ENCODE measurements at regions not wholly inside any gene's neighbourhood (a gene's known extent, or its start where the extent isn't known, plus 50 kb on each side); places are given as distances from the start of the nearest gene placed in this dataset.

DNA sequence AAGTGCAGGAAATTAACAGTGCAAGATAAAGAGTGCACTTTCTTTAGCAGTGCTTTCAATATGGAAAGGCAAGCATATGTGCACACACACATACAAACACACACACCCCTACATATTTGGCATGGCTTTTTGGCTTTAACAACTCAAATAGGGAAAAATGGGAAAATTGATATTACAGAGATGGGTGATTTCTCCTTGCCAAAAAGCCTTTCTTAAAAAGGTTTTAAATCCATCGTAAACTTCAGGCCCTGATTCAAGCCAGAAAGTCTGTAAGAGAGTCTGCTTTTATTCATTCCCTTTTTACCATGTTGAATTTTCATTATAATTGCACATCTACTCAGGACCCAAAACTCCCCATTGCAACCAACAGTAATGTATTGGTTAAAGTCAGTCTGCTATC, 612.0 kb upstream of the ACTRT1 start:
- H3K9me3 ChIP-seq (ENCODE audit: control insufficient read depth, low read length) = no peaks in the 10 kb centered on the region
- H3K4me1 ChIP-seq = no peaks in the 10 kb centered on the region
- TF ChIP-seq, protein P1, sequence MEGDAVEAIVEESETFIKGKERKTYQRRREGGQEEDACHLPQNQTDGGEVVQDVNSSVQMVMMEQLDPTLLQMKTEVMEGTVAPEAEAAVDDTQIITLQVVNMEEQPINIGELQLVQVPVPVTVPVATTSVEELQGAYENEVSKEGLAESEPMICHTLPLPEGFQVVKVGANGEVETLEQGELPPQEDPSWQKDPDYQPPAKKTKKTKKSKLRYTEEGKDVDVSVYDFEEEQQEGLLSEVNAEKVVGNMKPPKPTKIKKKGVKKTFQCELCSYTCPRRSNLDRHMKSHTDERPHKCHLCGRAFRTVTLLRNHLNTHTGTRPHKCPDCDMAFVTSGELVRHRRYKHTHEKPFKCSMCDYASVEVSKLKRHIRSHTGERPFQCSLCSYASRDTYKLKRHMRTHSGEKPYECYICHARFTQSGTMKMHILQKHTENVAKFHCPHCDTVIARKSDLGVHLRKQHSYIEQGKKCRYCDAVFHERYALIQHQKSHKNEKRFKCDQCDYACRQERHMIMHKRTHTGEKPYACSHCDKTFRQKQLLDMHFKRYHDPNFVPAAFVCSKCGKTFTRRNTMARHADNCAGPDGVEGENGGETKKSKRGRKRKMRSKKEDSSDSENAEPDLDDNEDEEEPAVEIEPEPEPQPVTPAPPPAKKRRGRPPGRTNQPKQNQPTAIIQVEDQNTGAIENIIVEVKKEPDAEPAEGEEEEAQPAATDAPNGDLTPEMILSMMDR (IDR thresholded peaks at IDR 0.05) = no peak
- no peaks in the 10 kb centered on the region for H3K27me3 ChIP-seq (ENCODE audit: control insufficient read depth, insufficient read depth, low read length)
- H3K27ac ChIP-seq = no peak overlapping the region
- H3K79me2 ChIP-seq = no peaks in the 10 kb centered on the region
- no peaks in the 10 kb centered on the region for H3K36me3 ChIP-seq (ENCODE audit: control insufficient read depth, insufficient read depth, low read length)
- no peak overlapping the region for H2AFZ ChIP-seq
- no peak overlapping the region for H3K4me2 ChIP-seq (ENCODE audit: low read length)
- no peak overlapping the region for H3K4me3 ChIP-seq (ENCODE audit: low read depth, low read length)
- no peak overlapping the region for H3K9ac ChIP-seq

DNA sequence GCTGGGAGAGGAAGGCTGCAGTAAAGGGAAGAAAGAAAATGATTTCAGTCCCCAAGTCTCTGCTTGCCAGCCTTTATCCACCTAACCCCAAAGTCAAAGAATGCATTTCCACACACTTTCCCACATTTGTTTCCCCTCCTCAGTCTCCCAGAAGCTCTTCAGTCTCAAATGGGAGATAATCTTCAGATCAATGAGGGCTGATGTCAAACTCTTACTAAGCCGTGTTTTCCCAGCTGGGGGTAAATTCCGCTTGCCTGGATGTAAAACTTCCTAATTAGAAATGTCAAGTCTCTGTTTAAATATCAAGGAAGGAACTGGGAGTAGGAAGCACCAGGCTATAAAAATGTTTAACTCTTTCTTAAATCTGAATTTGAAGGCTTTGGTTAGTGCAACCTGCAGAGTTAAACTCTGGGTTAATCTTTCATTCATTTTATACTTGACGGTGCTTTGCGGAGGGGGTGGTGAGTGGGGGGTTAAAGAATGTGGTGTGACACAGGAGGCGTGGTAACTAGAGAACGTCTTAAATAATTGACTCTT, 601.4 kb upstream of the ACTRT1 start:
- Histone ChIP-seq H3K4me3 (ENCODE audit: low read depth, low read length) (no peak overlapping the region), H3K9me3 (ENCODE audit: control insufficient read depth, low read length) (no peaks in the 10 kb centered on the region), H2AFZ (no peak overlapping the region), H3K27ac (no peak overlapping the region), H3K27me3 (ENCODE audit: control insufficient read depth, insufficient read depth, low read length) (no peaks in the 10 kb centered on the region), H3K4me1 (no peaks in the 10 kb centered on the region), H3K9ac (no peak overlapping the region), H3K36me3 (ENCODE audit: control insufficient read depth, insufficient read depth, low read length) (no peaks in the 10 kb centered on the region), H3K4me2 (ENCODE audit: low read length) (no peak overlapping the region), H3K79me2 (no peaks in the 10 kb centered on the region)
- TF ChIP-seq, protein P1 (IDR thresholded peaks at IDR 0.05) = no peak

DNA sequence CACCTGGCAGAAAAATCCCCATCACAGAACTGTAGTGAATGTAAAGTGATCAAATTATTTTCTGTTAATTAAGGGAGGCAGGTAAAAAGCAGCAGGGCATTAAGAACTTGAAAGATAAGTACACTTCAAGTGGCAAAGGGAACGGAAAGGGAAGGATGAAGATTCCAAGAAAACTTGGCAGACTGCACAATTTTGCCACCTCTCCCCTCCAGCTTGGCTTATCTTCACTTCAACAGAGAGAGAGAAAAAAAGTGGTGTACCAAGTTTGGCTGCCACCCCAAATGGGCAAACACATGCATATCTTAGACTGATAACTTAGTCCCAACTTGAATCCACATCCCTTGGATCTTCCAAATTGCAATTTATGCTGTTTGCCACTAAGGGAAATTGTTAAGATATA, 598.1 kb upstream of the ACTRT1 start:
- Histone ChIP-seq H3K79me2 (no peaks in the 10 kb centered on the region), H2AFZ (no peak overlapping the region), H3K4me1 (no peaks in the 10 kb centered on the region), H3K27me3 (ENCODE audit: control insufficient read depth, insufficient read depth, low read length) (no peaks in the 10 kb centered on the region), H3K4me3 (ENCODE audit: low read depth, low read length) (no peak overlapping the region), H3K4me2 (ENCODE audit: low read length) (no peak overlapping the region), H3K27ac (no peak overlapping the region), H3K9ac (no peak overlapping the region), H3K36me3 (ENCODE audit: control insufficient read depth, insufficient read depth, low read length) (no peaks in the 10 kb centered on the region), H3K9me3 (ENCODE audit: control insufficient read depth, low read length) (no peaks in the 10 kb centered on the region)
- TF ChIP-seq, protein P1 (IDR thresholded peaks at IDR 0.05) = no peak

DNA sequence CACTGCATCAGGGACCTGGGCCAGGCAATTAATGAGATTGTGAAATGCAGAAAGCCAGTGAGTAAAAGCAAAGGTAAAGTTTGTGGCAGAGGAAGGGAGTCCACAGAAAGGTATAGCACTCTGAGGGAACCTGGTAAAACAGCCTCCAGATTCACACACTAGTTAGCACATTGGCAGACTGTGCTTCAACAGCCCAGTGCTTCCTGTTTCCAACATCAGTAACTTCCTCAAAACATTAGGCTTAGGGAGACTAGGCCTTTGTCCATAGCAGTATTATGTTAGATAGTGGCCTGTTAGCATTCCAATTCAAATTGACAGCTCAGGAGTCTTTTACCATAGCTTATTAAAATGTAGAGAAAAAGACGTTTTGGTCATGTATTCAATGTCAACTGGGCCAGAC, 582.6 kb upstream of the ACTRT1 start:
- H3K79me2 ChIP-seq = no peaks in the 10 kb centered on the region
- no peaks in the 10 kb centered on the region for H3K27me3 ChIP-seq (ENCODE audit: control insufficient read depth, insufficient read depth, low read length)
- H3K4me1 ChIP-seq = no peaks in the 10 kb centered on the region
- H3K36me3 ChIP-seq (ENCODE audit: control insufficient read depth, insufficient read depth, low read length) = no peaks in the 10 kb centered on the region
- TF ChIP-seq, protein P1 (IDR thresholded peaks at IDR 0.05) = no peak
- no peak overlapping the region for H3K4me3 ChIP-seq (ENCODE audit: low read depth, low read length)
- no peak overlapping the region for H3K4me2 ChIP-seq (ENCODE audit: low read length)
- no peaks in the 10 kb centered on the region for H3K9me3 ChIP-seq (ENCODE audit: control insufficient read depth, low read length)
- H3K27ac ChIP-seq = no peak overlapping the region
- H3K9ac ChIP-seq = no peak overlapping the region
- H2AFZ ChIP-seq = no peak overlapping the region

DNA sequence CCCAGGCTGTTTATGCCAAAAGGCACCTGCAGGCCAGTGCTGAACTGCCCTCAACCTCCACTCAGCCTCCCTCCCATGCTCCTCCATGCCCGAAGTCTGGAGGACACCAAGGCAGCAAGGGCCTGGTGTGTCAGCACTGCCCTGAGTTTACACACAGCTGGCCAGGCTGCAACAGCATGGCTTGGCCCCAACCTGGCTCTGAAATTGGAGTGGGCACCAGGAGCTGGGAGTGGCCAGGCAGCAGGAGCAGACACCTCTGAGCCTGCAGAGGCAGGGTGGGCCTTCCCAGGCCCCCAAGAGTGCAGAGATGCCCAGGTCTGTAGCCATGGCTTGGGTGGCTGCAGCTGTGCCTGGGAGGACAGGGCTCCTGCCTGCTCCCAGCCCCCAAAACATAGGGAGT, 571.2 kb upstream of the ACTRT1 start:
- no peak overlapping the region for H3K9ac ChIP-seq
- H3K79me2 ChIP-seq = no peaks in the 10 kb centered on the region
- H3K27me3 ChIP-seq (ENCODE audit: control insufficient read depth, insufficient read depth, low read length) = no peaks in the 10 kb centered on the region
- TF ChIP-seq, protein P1 (IDR thresholded peaks at IDR 0.05) = no peak
- no peak overlapping the region for H3K27ac ChIP-seq
- H3K9me3 ChIP-seq (ENCODE audit: control insufficient read depth, low read length) = no peaks in the 10 kb centered on the region
- H3K36me3 ChIP-seq (ENCODE audit: control insufficient read depth, insufficient read depth, low read length) = no peaks in the 10 kb centered on the region
- H3K4me2 ChIP-seq (ENCODE audit: low read length) = no peak overlapping the region
- no peak overlapping the region for H2AFZ ChIP-seq
- no peak overlapping the region for H3K4me3 ChIP-seq (ENCODE audit: low read depth, low read length)
- no peaks in the 10 kb centered on the region for H3K4me1 ChIP-seq

Measured in parathyroid adenoma (tissue), 2 donors.